T-helper 2 cell treated with Interferon-gamma antibody and Interleukin-4, amounts not matched to agents 5 μg/mL and 100 μg/mL, for 36 hours (primary cell): ENCODE measurements at regions not wholly inside any gene's neighbourhood (a gene's known extent, or its start where the extent isn't known, plus 50 kb on each side); places are given as distances from the start of the nearest gene placed in this dataset.
A peak's percentile ranks its signal among the peaks of the same experiment; 100 is the strongest.

Experiments used
- DNase-seq: peaks from one replicate; pipeline ENCODE4 v3.0.0; 2021; ENCODE audit warnings: low spot score
- H3K27ac Mint-ChIP-seq: one replicate; pipeline ENCODE4 v1.8.0; 2021; ENCODE audit warnings: mild to moderate bottlenecking, mixed read lengths
- H3K27me3 Mint-ChIP-seq: one replicate; pipeline ENCODE4 v1.8.0; 2021; ENCODE audit warnings: low read depth, mixed read lengths
- H3K36me3 Mint-ChIP-seq: one replicate; pipeline ENCODE4 v1.8.0; 2021; ENCODE audit warnings: low read depth, mixed read lengths
- H3K4me1 Mint-ChIP-seq: one replicate; pipeline ENCODE4 v1.8.0; 2021; ENCODE audit warnings: low read depth, mixed read lengths
- H3K4me3 Mint-ChIP-seq: one replicate; pipeline ENCODE4 v1.8.0; 2022; ENCODE audit warnings: mild to moderate bottlenecking, moderate library complexity, mixed read lengths
- H3K9me3 Mint-ChIP-seq: one replicate; pipeline ENCODE4 v1.8.0; 2021; ENCODE audit warnings: mixed read lengths

DNA sequence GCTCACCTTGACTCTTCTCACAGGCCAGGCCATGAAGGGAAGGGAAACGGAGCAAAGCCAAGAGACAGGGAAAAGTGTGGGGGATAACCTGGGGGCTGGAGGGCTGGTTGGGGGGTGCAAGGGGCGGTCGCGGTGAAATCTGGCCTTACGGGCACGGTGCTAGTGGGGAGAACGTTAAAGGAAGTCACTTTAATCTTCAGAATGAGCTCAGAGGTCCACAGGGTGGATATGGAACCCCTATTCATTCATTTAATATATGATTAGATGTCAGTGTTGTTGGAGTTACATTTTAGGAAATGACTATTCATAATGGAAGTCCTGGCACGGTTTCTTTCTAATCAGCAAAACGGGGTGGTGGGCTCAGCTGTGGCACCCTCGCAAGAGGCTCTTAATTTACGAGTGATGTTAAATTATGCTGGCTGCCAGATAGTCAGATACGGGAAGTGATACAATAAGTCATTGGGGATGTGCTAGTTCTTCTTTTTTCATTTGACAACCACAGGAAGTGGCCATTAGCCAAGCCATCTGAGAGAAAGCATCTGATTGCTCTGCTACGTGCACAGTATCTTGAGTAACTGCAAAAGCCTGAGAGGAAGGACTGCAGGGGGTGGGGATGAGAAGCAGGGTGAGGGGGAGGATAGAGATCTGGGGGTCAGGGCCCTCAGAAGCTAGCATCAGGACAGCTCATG is 253.0 kb downstream of the QKI start:
- Mint-ChIP-seq H3K4me1 (peaks cover 3% of the 10 kb centered on the region), H3K27ac (no peak overlapping the region), H3K4me3 (peak overlapping the region; percentile 15), H3K9me3 (no peaks in the 10 kb centered on the region), H3K27me3 (no peaks in the 10 kb centered on the region), H3K36me3 (no peaks in the 10 kb centered on the region)
- no peak for DNase-seq

DNA sequence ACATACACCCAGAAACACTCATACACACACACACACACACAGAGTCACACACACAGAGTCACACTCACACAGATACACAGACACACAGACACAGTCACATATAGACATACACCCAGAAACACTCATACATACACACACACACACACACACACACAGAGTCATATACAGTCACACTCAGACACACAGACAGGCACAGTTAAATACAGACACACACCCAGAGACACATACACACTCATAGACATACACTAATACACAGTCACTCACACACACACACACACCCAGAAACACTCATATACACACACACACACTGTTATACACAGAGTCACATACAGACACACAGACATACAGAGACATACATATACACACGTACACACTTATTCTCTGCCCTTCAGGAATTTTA is 250.9 kb downstream of the QKI start:
- Mint-ChIP-seq H3K36me3 (no peaks in the 10 kb centered on the region), H3K27me3 (no peaks in the 10 kb centered on the region), H3K27ac (no peak overlapping the region), H3K4me3 (no peak overlapping the region), H3K9me3 (no peaks in the 10 kb centered on the region), H3K4me1 (peaks cover 6% of the 10 kb centered on the region)
- no peak for DNase-seq

DNA sequence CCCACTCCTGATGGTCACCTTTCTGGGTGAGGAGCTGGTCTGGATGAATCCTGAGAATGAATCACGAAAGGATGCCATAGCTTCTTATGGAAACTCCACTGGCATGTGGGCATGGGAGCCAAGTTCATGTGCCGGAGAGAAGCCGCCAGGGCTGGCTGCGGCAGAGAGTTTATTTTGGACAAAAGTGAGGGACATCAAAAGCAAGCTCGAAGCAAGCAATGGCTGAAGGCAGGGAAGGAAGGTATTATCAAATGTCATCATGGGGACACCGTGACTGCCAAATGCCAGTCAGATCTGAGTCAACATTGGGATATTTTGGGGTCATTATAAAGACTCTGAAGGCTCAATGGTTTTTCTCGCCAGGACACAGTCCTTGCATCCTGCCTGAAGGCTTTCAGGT is 249.1 kb downstream of the QKI start:
- no peak overlapping the region for H3K4me3 Mint-ChIP-seq
- H3K27ac Mint-ChIP-seq: no peak overlapping the region
- H3K36me3 Mint-ChIP-seq: no peaks in the 10 kb centered on the region
- peaks cover 6% of the 10 kb centered on the region for H3K27me3 Mint-ChIP-seq
- H3K4me1 Mint-ChIP-seq: peaks cover 6% of the 10 kb centered on the region
- no peaks in the 10 kb centered on the region for H3K9me3 Mint-ChIP-seq
- no peak for DNase-seq

DNA sequence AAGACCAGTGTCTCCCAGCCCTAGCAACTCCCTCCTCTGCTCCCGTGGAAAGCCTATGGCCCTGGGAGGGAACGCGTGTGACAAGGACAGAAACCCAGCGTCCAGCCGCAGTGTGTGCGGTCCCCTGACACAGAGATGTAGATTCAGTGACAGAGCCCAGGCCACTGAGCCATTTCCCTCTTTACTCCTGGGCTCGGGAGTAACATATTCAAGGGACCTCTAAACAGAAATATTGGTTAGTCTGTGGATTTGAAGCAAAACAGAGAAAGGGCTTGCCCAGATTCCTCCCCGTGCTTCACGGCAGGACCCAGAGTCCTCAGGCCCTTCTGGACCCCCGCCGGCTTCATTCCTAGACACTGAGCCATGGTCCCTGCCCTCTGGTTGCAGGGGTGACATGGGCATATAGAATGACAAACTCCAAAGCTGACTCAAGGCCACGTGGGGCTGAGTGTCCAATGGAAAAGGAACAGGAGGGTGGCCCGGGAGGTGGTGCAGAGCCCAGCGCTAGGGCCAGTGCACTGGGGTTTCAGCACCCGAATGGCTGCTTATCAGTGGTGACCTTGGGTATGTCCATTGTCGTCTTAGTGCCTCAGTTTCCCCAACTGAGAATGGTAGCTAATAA is 248.2 kb downstream of the QKI start:
- Mint-ChIP-seq H3K36me3 (no peaks in the 10 kb centered on the region), H3K27ac (no peak overlapping the region), H3K27me3 (peaks cover 6% of the 10 kb centered on the region), H3K4me1 (peaks cover 5% of the 10 kb centered on the region), H3K4me3 (no peak overlapping the region), H3K9me3 (no peaks in the 10 kb centered on the region)
- DNase-seq: no peak

DNA sequence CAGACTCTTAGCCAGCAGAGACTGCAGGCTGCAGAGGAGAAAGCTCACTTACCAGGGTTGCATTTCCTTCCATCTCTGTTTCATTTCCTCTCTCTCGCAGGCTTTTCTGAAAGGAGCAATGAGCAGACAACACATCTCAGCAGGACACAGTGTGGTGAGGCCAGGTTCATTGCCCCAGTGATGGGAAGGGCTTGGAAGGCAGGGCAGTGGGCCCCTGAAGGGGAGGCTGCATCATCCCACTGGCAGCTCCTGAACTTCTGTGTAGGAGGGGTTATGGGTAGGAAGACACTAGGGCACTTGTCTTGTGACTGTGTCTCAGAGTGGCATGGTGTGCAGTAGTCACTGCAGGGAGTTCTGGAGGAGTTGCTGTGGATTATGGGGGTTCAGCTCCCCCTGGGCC is 246.8 kb downstream of the QKI start:
- Mint-ChIP-seq H3K27me3 (peaks cover 11% of the 10 kb centered on the region), H3K4me1 (peaks cover 2% of the 10 kb centered on the region), H3K4me3 (no peak overlapping the region), H3K9me3 (no peaks in the 10 kb centered on the region), H3K36me3 (no peaks in the 10 kb centered on the region), H3K27ac (no peak overlapping the region)
- DNase-seq: no peak

DNA sequence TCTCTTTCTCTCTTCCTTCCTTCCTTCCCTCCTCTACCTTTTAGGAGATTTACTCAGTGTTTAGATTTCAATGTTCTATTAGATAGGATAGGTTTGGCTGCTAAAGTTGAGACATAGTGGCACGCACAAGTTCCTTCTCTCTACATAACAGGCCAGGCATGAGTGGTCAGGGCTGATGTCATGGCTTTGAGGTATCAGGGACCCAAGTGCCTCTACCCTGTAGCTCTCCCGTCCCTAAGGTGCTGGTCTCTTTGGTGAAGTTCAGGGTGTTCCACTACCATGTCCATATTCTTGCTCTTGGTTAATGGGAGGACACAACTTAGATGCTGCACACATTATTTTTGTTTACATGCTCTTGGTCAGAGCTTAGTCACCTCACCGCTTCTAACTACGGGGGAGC is 245.3 kb downstream of the QKI start:
- DNase-seq: no peak
- Mint-ChIP-seq H3K4me1 (peaks cover 2% of the 10 kb centered on the region), H3K36me3 (no peaks in the 10 kb centered on the region), H3K27me3 (peaks cover 11% of the 10 kb centered on the region), H3K9me3 (no peaks in the 10 kb centered on the region), H3K27ac (no peak overlapping the region), H3K4me3 (no peak overlapping the region)

DNA sequence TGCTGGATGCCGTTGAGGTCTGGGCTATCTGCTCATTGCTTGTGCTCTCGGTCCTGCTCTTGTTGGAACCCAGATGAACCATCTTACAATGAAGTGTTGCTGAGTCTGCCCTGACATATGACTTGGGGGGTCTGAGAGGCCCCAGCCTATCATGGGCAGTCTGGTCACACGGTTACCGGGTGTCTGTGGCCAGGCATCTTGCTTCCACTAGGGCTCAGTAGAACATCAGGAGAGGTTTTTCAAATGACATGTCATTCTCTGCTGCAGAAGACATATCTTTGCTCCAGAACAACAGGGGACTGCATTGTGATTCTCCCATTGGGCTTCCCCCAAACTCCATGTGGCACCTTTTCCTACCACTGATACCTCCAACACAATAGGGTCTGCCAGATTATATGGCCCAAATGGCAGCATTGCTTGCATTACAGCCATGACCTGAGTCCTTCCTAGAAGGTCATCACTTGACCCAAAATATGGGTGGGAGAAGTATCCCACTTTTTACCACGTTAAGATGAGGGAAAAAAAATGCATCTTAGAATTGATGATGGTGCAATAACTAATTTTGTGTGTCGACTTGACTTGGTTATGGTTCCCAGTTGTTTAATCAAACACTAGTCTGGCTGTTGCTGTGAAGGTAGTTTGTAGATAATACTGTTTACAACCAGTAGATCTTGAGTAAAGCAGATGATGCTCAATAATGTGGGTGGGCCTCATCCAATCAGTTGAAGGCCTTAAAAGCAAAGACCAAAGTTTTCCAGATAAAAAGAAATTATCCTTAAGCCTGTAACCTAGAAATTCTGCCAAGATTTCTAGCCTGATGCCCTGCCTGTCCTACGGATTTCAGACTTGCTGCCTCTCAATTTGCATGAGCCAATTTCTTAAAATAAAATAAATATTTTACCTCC is 241.0 kb downstream of the QKI start:
- H3K4me1 Mint-ChIP-seq: no peaks in the 10 kb centered on the region
- no peak overlapping the region for H3K4me3 Mint-ChIP-seq
- no peak overlapping the region for H3K27ac Mint-ChIP-seq
- DNase-seq: no peak
- no peaks in the 10 kb centered on the region for H3K36me3 Mint-ChIP-seq
- H3K27me3 Mint-ChIP-seq: peaks cover 11% of the 10 kb centered on the region
- H3K9me3 Mint-ChIP-seq: no peaks in the 10 kb centered on the region

DNA sequence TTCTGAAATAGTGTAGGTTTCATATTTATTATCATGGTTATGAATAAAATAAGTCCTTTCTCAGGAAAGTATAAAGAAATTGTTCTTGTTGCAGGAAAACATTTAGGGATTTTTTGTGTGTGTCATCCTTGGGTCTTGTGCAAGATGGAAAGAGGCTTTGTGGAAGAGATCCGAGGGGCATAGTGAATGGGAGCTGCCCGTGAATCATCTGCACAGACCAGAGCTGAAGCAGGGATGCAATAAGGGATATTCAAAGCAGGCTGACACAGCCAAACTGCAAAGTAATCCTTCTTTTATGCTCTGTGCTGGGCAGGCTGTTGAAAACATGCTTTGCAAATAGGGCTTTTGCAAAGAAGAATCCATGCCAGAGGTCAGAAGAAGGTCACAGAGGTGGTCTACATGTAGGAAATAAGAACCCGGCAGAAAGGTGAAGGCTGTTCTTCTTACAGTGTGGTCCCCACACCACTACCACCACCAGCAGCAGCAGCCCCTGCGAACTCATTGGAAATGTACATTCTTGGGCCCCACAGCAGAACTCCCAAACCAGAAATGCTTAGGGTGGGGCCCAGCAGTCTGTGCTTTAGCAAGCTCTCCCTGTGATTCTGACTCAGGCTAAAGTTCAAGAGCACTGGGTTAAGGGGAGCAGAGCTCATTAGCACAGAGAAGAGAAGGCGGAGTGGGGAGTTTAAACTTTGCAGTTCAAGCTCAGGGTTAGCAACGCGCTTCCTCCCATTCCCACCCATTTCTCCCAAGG is 237.6 kb downstream of the QKI start:
- H3K27ac Mint-ChIP-seq: no peak overlapping the region

DNA sequence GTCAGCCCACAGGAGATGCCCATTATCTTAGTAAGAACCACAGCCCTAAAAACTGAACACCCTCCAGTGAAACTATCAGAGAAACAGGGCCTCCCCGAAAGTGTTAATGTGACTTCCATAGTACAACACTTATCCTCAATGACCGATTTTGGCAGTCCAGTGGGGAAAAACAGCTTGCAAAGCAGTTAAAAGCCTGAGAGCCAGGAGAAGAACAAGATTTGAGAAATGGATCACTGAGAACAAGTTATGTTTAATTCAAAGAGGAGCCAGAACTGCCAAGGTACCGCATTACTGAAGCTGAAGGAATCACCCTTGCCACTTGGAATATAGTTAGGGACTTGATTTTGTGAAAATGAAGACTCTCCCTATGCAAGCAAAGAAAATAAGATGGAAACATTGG is 236.9 kb downstream of the QKI start:
- H3K27me3 Mint-ChIP-seq: no peaks in the 10 kb centered on the region
- no peak for DNase-seq
- no peak overlapping the region for H3K27ac Mint-ChIP-seq
- no peaks in the 10 kb centered on the region for H3K36me3 Mint-ChIP-seq
- no peak overlapping the region for H3K4me3 Mint-ChIP-seq
- no peaks in the 10 kb centered on the region for H3K4me1 Mint-ChIP-seq
- H3K9me3 Mint-ChIP-seq: no peaks in the 10 kb centered on the region

More for the DNA sequence above, 237.6 kb downstream of the QKI start:
- Mint-ChIP-seq H3K4me1 (no peaks in the 10 kb centered on the region), H3K36me3 (no peaks in the 10 kb centered on the region), H3K9me3 (no peaks in the 10 kb centered on the region), H3K4me3 (no peak overlapping the region), H3K27me3 (peaks cover under 1% of the 10 kb centered on the region)
- DNase-seq: no peak

DNA sequence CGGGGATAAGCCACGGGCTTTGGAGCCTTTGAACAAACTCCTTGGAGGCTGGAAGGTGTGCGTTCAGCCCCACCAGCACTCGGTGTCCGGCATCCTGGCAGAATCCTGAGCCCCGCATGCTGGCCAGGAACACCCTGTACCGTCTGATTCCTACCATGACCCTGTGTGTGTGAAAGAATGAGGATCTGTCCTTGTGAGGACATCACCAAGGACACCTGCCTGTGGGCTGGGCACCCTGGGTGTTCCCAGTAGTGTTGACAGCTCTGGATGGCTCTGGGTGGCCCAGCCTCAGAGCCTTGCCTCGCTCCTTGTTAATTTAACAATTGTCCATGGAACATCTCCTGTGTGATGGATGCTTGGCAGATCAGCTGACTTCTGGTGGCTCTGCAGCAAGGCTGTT is 234.3 kb downstream of the QKI start:
- no peak overlapping the region for H3K4me3 Mint-ChIP-seq
- H3K27me3 Mint-ChIP-seq: no peaks in the 10 kb centered on the region
- DNase-seq: no peak

DNA sequence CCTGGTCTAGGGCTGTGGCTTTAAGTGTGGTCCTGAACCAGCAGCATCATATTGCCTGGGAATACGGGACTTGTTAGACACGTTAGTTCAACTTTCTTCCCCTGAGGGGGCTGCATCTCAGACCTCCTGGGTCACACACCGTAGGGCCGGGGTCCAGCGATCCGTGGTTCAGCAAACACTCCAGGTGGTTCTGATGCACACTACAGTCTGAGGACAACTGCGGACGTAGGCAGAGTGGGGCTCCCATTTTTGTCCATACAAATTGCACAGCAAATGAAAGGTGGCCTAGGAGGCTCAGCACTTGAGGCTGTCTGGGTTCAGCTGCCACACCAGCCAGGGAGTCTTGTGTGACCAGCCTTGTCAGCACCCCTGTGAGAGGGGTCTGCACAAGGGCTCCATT is 233.1 kb downstream of the QKI start:
- DNase-seq: no peak
- no peaks in the 10 kb centered on the region for H3K9me3 Mint-ChIP-seq
- H3K4me3 Mint-ChIP-seq: no peak overlapping the region
- H3K36me3 Mint-ChIP-seq: no peaks in the 10 kb centered on the region
- H3K27me3 Mint-ChIP-seq: no peaks in the 10 kb centered on the region
- H3K4me1 Mint-ChIP-seq: no peaks in the 10 kb centered on the region
- H3K27ac Mint-ChIP-seq: no peak overlapping the region

More for the DNA sequence above, 234.3 kb downstream of the QKI start:
- H3K36me3 Mint-ChIP-seq: no peaks in the 10 kb centered on the region
- no peaks in the 10 kb centered on the region for H3K4me1 Mint-ChIP-seq
- no peak overlapping the region for H3K27ac Mint-ChIP-seq
- H3K9me3 Mint-ChIP-seq: no peaks in the 10 kb centered on the region

DNA sequence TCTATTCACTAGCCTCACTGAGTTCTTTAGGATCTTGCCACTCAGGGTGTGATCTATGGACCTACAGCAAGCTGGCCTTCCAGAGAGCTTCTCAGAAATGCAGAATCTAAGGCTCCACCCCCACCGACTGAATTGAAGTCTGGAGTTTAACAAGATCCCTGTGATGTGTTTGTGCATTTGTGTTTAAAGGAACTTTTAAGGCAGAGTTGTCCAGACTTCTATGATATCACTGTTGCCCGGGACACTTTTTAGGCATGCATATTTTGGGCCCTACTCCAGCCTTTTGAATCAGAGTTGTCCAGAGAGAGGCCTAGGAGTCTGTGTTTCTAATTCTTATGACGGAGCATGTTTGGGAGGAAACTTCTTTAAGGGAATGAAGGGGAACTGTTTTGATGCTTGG is 232.3 kb downstream of the QKI start:
- Mint-ChIP-seq H3K36me3 (no peaks in the 10 kb centered on the region), H3K4me3 (no peak overlapping the region), H3K27ac (no peak overlapping the region), H3K9me3 (no peaks in the 10 kb centered on the region), H3K4me1 (no peaks in the 10 kb centered on the region), H3K27me3 (no peaks in the 10 kb centered on the region)
- no peak for DNase-seq

DNA sequence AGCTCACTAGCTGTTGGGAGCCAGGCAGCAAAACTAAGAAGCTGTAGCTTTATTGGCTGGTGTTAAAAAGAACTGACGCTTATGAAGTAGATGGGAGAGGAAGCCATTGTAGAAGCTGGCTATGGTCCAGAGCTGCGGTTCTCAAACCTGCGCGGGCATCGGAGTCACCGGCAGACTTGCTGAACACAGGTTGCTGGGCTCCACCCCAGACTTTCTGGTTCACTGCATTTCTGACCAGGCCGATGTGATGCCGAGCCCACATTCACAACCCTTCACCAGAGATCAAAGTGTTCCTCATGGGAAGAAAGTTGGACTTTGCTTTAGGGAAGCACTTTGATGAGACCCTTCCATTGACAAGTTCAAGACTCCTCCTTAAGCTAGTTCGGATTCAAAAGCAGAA is 231.6 kb downstream of the QKI start:
- Mint-ChIP-seq H3K27ac (no peak overlapping the region), H3K4me1 (no peaks in the 10 kb centered on the region), H3K4me3 (no peak overlapping the region), H3K27me3 (no peaks in the 10 kb centered on the region), H3K9me3 (no peaks in the 10 kb centered on the region), H3K36me3 (no peaks in the 10 kb centered on the region)
- no peak for DNase-seq

DNA sequence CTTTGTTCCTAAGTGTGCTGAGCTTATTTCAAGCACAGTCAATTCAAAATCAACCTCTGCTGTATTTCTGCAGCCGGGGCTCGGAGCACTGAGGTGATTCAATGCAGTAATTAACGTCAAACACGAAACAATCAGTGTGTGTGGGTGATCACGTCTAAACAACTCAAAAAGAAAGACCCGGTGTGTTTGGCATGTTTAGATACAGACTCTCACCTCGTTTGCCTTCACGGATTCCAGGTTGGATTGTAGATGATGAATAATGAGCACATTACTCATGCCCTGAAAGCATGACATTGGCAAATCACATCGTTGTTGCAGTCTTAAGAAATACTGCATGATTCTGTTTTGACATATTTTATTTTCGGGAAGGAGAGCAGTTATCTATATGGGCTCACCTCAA is 231.0 kb downstream of the QKI start:
- Mint-ChIP-seq H3K36me3 (no peaks in the 10 kb centered on the region), H3K27me3 (no peaks in the 10 kb centered on the region), H3K27ac (no peak overlapping the region), H3K4me3 (no peak overlapping the region), H3K4me1 (no peaks in the 10 kb centered on the region), H3K9me3 (no peaks in the 10 kb centered on the region)
- no peak for DNase-seq
